ENCODE measurements at regions not wholly inside any gene's neighbourhood (a gene's known extent, or its start where the extent isn't known, plus 50 kb on each side); places are given as distances from the start of the nearest gene placed in this dataset.

DNA sequence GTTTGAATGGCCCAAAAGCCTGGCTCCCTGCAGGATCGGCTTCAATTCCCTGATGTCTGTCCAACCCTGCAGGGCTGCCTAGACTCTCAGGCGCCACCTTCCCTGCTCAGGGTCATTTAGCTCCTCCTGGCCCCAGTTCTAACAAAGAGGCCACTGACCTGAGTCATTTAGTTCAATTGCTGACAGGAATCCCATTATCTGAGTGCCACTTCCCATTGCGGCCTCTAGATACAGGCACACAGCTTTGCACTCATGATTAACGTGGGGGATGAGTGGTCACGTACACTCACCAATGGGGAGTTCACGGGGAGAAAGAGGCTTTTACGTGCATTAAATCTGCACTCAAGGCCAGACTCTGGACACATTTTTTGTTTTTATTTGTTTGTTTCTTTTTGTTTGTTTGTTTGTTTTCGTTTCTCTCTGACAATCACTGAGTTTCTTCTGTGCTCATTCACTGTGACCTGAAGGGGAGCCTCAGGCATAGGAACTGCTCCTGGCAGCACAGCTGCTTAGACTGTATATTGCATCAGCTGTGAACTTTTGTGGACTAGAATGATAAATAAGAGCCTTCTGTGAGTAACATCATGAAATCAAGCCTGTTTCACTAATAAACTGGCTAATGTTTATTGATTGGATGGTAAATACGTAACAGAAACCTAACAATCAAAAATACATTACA lies 118.9 kb upstream of the CTNNA2 start:
- TF ChIP-seq, protein P1, sequence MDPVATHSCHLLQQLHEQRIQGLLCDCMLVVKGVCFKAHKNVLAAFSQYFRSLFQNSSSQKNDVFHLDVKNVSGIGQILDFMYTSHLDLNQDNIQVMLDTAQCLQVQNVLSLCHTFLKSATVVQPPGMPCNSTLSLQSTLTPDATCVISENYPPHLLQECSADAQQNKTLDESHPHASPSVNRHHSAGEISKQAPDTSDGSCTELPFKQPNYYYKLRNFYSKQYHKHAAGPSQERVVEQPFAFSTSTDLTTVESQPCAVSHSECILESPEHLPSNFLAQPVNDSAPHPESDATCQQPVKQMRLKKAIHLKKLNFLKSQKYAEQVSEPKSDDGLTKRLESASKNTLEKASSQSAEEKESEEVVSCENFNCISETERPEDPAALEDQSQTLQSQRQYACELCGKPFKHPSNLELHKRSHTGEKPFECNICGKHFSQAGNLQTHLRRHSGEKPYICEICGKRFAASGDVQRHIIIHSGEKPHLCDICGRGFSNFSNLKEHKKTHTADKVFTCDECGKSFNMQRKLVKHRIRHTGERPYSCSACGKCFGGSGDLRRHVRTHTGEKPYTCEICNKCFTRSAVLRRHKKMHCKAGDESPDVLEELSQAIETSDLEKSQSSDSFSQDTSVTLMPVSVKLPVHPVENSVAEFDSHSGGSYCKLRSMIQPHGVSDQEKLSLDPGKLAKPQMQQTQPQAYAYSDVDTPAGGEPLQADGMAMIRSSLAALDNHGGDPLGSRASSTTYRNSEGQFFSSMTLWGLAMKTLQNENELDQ (CRISPR knock-in tag; IDR thresholded peaks at IDR 0.05; ENCODE audit: borderline replicate concordance), result no peak
- TF ChIP-seq SAP30 (IDR thresholded peaks at IDR 0.05; ENCODE audit: borderline replicate concordance, insufficient read depth, low read depth, low read length, poor library complexity, severe bottlenecking), result no peak
- Histone ChIP-seq H3K9me1 (ENCODE audit: control insufficient read depth, insufficient read depth, low read length) (no peaks in the 10 kb centered on the region), H3K4me3 (no peak overlapping the region), H3K27ac (ENCODE audit: extremely low read depth, low read depth, low read length) (no peak overlapping the region), H3K27me3 (ENCODE audit: control insufficient read depth in 2 of 2, insufficient read depth in 2 of 2, low read length in 2 of 2) (no peaks in the 10 kb centered on the region), H3K4me2 (ENCODE audit: insufficient read depth, low read length) (no peak overlapping the region), H3K4me1 (replicated peaks in 1 of 2; ENCODE audit: control insufficient read depth in 2 of 2, insufficient read depth in 2 of 2, low read length in 2 of 2) (no peaks in the 10 kb centered on the region), H3K9me3 (replicated peaks; ENCODE audit: control insufficient read depth, insufficient read depth, low read depth, low read length) (no peaks in the 10 kb centered on the region; the same call in 1 of the 2 replicates), H4K20me1 (replicated peaks; ENCODE audit: control insufficient read depth, insufficient read depth, low read length) (no peaks in the 10 kb centered on the region), H2AFZ (ENCODE audit: low read depth, low read length) (no peak overlapping the region), H3K79me2 (ENCODE audit: control insufficient read depth, insufficient read depth, low read length) (no peaks in the 10 kb centered on the region), H3K9ac (ENCODE audit: insufficient read depth in 1 of 2, low read depth in 2 of 2, low read length in 2 of 2) (no peak overlapping the region), H3K36me3 (ENCODE audit: control insufficient read depth, insufficient read depth, low read length) (no peaks in the 10 kb centered on the region)
- CTCF ChIA-PET (ENCODE audit: low intra/inter-chr PET ratio), result no interaction called here
- FAIRE-seq (no peak), ATAC-seq (no peak), DNase-seq (ENCODE audit: extremely low read depth in 1 of 4, low spot score in 3 of 4) (no peak)
- WGBS (ENCODE audit: insufficient coverage, low coverage, missing lambda C conversion rate), result 2% methylated on average over 8 of the region's 9 CpGs
- BruUV-seq (replicated peaks), result no TSS peak
- intact Hi-C loops (cut with micrococcal nuclease), result no loop called here
- POLR2A ChIA-PET, result no interaction called here
- in situ Hi-C loops (cut with MboI), result no loop called here
